ENCODE measurements at regions not wholly inside any gene's neighbourhood (a gene's known extent, or its start where the extent isn't known, plus 50 kb on each side); places are given as distances from the start of the nearest gene placed in this dataset.

GRCh38 chr2:154924531-154924930, 226.0 kb downstream of the KCNJ3 start:
- no peaks in the 10 kb centered on the region for H3K9me3 ChIP-seq
- intact Hi-C loops (cut with DNase I), result no loop called here
- DNase-seq (no peak), ATAC-seq (no peak)
- H3K4me1 ChIP-seq, result no peaks in the 10 kb centered on the region
- H3K36me3 ChIP-seq, result no peaks in the 10 kb centered on the region
- TF ChIP-seq, protein P1, sequence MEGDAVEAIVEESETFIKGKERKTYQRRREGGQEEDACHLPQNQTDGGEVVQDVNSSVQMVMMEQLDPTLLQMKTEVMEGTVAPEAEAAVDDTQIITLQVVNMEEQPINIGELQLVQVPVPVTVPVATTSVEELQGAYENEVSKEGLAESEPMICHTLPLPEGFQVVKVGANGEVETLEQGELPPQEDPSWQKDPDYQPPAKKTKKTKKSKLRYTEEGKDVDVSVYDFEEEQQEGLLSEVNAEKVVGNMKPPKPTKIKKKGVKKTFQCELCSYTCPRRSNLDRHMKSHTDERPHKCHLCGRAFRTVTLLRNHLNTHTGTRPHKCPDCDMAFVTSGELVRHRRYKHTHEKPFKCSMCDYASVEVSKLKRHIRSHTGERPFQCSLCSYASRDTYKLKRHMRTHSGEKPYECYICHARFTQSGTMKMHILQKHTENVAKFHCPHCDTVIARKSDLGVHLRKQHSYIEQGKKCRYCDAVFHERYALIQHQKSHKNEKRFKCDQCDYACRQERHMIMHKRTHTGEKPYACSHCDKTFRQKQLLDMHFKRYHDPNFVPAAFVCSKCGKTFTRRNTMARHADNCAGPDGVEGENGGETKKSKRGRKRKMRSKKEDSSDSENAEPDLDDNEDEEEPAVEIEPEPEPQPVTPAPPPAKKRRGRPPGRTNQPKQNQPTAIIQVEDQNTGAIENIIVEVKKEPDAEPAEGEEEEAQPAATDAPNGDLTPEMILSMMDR (IDR thresholded peaks at IDR 0.05), result no peak
- H3K27me3 ChIP-seq, result no peaks in the 10 kb centered on the region
- H3K4me3 ChIP-seq, result no peak overlapping the region
- H3K27ac ChIP-seq, result no peak overlapping the region

GRCh38 chr2:154914561-154914960, 216.1 kb downstream of the KCNJ3 start:
- Histone ChIP-seq H3K27ac (no peak overlapping the region), H3K9me3 (no peaks in the 10 kb centered on the region), H3K4me1 (no peaks in the 10 kb centered on the region), H3K4me3 (no peak overlapping the region), H3K36me3 (no peaks in the 10 kb centered on the region), H3K27me3 (no peaks in the 10 kb centered on the region)
- TF ChIP-seq, protein P1 (IDR thresholded peaks at IDR 0.05), result no peak
- peak; percentile 46 for ATAC-seq
- intact Hi-C loops (cut with DNase I), result no loop called here
- DNase-seq, result no peak

GRCh38 chr2:154912215-154912614, 213.7 kb downstream of the KCNJ3 start:
- Histone ChIP-seq H3K4me3 (no peak overlapping the region), H3K36me3 (no peaks in the 10 kb centered on the region), H3K9me3 (no peaks in the 10 kb centered on the region), H3K4me1 (no peaks in the 10 kb centered on the region), H3K27ac (no peak overlapping the region), H3K27me3 (no peaks in the 10 kb centered on the region)
- TF ChIP-seq, protein P1 (IDR thresholded peaks at IDR 0.05), result no peak
- DNase-seq, result no peak
- intact Hi-C loops (cut with DNase I), result no loop called here
- ATAC-seq, result no peak

GRCh38 chr2:154911729-154912128, 213.2 kb downstream of the KCNJ3 start:
- intact Hi-C loops (cut with DNase I), result no loop called here
- TF ChIP-seq, protein P1 (IDR thresholded peaks at IDR 0.05), result no peak
- Histone ChIP-seq H3K9me3 (no peaks in the 10 kb centered on the region), H3K27ac (no peak overlapping the region), H3K36me3 (no peaks in the 10 kb centered on the region), H3K4me3 (no peak overlapping the region), H3K27me3 (no peaks in the 10 kb centered on the region), H3K4me1 (no peaks in the 10 kb centered on the region)
- DNase-seq (no peak), ATAC-seq (no peak)

DNA sequence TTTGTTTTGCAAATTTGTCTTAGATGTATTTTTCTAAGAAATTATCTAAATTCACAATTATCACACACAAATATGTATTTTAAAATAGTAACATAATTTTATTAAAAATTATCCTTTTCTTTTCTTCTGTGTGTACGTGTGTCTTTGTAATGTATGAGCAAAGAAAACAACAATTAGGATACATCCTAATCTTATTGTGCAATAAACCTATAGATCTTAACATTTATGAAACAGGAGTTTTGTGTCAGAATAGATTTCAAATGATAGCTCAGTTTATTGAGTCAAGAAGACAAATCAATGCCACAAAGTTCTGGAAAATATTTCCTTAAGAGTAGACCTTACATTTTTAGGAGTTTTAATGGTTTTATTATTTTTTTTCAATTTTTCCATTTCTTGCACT, 212.2 kb downstream of the KCNJ3 start:
- Histone ChIP-seq H3K27ac (no peak overlapping the region), H3K4me1 (no peaks in the 10 kb centered on the region), H3K27me3 (no peaks in the 10 kb centered on the region), H3K36me3 (no peaks in the 10 kb centered on the region), H3K4me3 (no peak overlapping the region), H3K9me3 (no peaks in the 10 kb centered on the region)
- no peak for DNase-seq
- intact Hi-C loops (cut with DNase I), result no loop called here
- TF ChIP-seq, protein P1 (IDR thresholded peaks at IDR 0.05), result no peak
- no peak for ATAC-seq

GRCh38 chr2:154908327-154908726, 209.8 kb downstream of the KCNJ3 start:
- no peaks in the 10 kb centered on the region for H3K36me3 ChIP-seq
- H3K4me3 ChIP-seq, result no peak overlapping the region
- no peaks in the 10 kb centered on the region for H3K9me3 ChIP-seq
- H3K27me3 ChIP-seq, result no peaks in the 10 kb centered on the region
- H3K27ac ChIP-seq, result no peak overlapping the region
- intact Hi-C loops (cut with DNase I), result no loop called here
- TF ChIP-seq, protein P1 (IDR thresholded peaks at IDR 0.05), result no peak
- DNase-seq (no peak), ATAC-seq (peak; percentile 10)
- H3K4me1 ChIP-seq, result no peaks in the 10 kb centered on the region

All from upper lobe of right lung (tissue), 1 donor.